NCI-H2196 (cell line): ENCODE measurements at regions not wholly inside any gene's neighbourhood (a gene's known extent, or its start where the extent isn't known, plus 50 kb on each side); places are given as distances from the start of the nearest gene placed in this dataset.

Source experiments
- DNase-seq: peaks from one replicate; lab custom pipeline; 2025; ENCODE audit not compliant: unreplicated experiment; lab: John Stamatoyannopoulos, UW

GRCh38 chr10:76667408-76668370 is 969.9 kb downstream of the KCNMA1 start:
- no peak for DNase-seq

- no peak for DNase-seq
Observed at GRCh38 chr10:76666891-76667290, 970.7 kb downstream of the KCNMA1 start.

DNA sequence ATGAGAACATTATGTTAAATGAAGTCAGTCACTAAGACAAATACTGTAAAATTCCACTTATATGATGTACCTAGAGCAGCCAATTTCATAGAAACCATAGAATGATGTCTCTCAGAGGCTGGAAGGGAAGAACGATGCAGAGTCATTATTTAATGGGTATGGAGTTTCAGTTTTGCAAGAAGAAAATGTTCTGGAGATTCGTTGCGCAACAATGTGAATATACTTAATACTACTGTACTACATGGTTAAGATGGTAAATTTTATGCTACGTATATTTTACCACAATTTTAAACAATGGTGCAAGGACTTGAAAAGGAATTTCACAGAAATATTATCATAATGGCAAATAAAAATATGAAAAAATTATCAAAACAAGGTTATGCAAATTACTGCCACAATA is 972.6 kb downstream of the KCNMA1 start:
- DNase-seq = no peak

DNA sequence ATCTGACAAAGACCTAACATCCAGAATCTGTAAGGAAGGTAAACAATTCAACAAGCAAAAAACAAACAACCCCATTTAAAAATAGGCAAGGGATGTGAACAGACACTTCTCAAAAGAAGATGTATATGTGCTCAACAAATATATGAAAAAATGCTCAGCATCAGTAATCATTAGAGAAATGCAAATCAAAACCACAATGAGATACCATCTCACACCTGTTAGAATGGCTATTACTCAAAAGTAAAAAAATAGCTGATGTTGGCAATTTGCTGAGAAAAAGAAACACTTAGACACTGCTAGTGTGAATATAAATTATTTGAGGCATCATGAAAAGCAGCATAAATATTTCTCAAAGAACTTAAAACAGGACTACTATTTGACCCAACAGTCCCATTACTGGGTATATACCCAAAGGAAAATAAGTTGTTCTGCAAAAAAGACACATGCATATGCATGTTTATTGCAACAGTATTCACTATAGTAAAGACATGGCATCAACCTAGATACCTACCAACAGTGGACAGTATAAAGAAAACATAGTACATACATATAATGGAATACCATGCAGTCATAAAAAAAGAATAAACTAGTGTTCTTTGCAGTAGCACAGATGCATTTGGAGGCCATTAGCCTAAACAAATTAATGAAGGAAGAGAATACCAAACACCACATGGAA is 980.1 kb downstream of the KCNMA1 start:
- no peak for DNase-seq

DNA sequence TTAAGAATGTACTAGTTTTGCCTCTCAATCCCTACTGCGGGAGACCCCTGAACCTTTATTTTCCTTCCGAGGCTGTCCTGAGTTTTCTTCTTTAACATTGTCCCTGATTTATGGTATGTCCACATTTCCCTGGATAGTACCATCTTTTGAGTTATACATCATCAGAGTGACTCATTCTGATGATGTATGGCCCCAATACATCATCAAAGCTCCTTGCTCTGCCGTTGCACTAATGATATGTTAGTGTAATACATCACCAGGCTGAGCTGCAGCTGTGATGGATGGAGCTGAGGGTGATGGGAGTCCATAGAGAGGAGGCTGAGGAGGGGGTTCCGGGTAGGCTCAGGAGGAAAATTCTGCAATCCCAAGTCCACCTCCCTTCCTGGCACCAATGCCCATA is 986.5 kb downstream of the KCNMA1 start:
- no peak for DNase-seq

DNA sequence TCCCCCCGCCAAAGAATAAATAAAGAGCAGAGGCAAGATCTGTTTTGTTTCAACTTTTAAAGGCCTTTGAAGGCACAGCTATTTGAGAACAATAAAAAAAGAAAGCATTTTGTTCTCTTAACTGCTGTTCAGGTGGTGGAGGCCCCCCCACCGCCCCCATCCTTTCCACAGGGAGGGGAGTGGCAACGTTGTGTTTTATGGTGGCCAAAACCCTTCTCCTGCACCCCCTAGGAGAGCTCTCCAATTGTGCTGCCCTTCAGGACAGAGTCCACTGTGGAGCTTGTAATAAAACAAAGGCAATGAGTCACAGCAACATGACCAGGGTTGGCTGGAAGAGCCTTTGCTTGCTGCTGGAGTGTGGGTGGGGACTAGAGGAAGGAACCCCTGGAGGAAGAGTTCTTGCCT is 987.9 kb downstream of the KCNMA1 start:
- no peak for DNase-seq

- DNase-seq = no peak
Observed at GRCh38 chr10:76649254-76649653, 988.4 kb downstream of the KCNMA1 start.

DNA sequence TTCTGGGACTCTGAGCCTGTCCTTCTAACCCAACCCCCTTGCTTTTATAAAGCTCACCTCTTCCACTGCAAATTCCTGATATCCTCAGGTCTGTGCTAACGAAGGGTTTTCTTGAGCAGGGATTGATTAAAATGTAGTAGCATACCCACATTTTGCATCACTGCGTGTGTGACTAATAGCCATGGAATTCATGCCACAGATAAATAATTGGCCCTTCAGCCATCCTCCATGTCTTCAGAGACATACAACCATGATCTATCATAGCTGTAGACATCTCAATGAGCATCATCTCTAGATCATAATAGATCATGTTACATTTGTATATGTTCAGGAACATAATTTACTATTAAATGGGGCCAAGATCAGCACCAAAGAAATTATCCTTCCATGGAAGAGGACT is 990.3 kb downstream of the KCNMA1 start:
- DNase-seq = no peak

- no peak for DNase-seq
Observed at GRCh38 chr10:76645341-76645740, 992.3 kb downstream of the KCNMA1 start.

DNA sequence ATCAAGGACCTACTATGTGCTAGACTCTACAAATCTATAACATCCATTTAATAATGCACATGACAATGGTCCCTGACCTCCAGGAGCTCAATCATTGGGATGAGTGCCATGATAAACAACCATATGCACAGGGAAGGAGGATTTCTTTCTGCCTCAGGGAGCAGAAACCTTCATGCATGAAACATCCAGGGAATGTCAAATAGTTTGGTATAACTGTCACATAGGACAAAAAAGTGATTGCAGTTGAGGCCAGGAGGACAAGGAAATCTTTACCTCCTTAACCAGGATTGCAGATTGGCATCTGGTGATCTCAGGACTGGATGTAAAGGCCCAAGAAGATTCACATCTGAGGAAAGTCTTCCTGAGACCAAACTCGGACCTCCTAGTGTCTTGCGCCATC is 993.1 kb downstream of the KCNMA1 start:
- DNase-seq = no peak

DNA sequence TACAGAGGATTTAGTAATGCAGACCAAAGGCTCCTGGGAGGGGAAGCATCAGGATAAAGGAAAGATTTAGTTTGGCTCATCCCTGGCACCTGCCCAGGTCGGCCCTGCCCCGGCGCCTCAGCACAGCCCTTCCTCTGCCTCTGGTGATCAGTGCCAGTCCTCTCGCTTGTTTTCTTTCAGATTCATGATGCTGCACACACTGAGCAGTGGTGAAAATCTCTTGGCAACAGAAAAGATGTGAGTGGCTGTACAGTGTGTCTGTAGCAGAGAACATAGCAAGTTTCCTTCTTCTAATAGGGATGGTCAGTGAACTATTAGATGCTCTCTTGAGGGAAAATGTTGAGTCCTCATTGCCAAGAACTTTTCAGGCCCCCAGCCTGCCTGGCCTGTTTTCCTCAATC is 994.1 kb downstream of the KCNMA1 start:
- DNase-seq = no peak

- DNase-seq = no peak
Observed at GRCh38 chr10:76642358-76642757, 995.2 kb downstream of the KCNMA1 start.

DNA sequence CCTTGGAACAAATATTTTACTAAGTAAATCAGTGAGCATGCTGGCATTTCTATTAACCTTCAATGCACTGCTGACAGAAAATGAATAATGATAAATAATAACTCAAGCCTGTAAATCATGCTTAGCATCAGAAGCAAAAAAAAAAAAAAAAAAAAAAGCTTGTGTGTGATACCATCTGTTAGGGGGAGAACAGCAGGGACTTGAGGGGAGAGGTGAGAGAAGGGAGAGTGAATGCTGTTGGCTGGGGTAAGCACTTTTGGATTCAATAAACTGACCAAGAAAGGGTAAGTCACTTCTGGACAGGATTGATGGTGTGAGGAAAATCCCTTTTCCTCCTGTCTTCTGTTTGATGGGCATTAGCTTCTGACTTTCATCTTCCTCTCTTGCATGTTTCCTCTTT is 996.4 kb downstream of the KCNMA1 start:
- DNase-seq = no peak

DNA sequence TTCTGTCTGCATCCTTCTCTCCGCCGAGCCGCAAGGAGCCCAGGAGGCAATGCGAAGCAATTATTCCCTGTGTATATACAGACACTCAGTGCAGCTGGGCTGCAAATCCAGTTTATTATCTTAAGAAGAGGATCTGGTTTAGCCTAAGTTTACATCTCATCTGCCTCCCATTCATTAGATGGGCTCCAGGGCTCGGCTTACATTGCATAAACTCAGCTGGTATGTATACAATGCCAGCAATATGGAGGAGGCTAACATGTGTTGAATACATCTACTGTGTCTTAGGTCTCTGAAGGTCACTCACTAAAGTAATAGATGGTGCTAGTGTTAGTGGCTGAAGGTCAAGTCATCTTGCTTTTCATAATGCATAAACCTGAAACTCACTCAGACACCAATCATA is 996.8 kb downstream of the KCNMA1 start:
- no peak for DNase-seq

DNA sequence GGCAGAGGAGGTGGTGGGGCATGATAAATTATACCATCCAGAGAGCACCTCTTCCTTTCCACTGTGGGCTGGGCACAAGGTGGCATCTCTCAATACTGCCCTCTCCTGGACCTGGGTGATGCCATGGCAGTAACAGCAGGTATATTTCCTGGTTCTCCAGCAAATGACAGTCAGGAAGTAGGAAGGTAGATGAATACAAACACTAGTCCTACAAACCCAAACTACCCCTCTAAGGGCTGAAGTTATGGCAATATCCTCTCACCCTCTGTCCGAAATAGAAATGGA is 1004.9 kb downstream of the KCNMA1 start:
- DNase-seq = no peak

DNA sequence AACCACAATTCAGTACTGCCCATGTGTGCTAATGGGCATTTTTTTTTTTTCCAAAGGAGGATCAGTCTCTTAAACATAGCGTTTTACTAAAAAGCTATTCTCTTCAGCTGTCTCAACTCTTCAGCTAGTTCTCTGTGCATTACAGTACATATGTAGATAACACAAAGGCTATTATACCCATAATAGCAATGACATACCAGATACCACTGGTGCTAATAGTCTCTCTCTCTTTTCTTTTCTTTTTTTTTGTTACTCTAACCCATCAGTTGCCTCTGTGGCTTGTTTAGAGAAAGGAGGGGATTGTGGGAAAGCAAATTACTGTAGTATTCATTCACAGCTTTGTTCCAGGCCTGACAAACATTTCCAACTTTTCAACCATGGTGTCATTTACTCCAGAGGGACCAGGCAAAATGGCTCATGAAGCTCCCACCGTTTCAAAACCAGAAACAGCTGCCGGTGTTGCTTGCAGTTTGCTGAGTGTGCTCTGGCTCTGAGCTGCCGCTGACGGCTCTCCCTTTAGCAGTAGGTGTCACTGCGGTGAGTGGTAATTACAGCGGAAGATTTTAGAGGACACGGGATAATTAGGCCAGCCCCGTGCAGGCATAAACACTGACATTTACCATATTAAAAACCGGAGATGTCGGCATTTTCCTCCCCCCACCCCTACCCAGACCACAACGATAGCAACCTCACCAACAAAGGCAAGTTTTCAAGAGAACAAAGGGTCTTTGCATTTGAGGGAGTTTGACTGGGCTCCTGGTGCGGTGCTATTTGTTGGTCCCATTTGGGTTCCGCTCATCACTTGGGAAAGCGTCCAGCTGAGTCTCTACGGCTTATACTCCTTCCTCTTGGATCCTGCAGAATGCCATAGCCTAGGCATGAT is 1005.5 kb downstream of the KCNMA1 start:
- no peak for DNase-seq

GRCh38 chr10:76631036-76631670 is 1006.5 kb downstream of the KCNMA1 start:
- no peak for DNase-seq

- no peak for DNase-seq
Observed at GRCh38 chr10:76628801-76629200, 1008.8 kb downstream of the KCNMA1 start.

- DNase-seq = no peak
Observed at GRCh38 chr10:76626386-76626785, 1011.2 kb downstream of the KCNMA1 start.

DNA sequence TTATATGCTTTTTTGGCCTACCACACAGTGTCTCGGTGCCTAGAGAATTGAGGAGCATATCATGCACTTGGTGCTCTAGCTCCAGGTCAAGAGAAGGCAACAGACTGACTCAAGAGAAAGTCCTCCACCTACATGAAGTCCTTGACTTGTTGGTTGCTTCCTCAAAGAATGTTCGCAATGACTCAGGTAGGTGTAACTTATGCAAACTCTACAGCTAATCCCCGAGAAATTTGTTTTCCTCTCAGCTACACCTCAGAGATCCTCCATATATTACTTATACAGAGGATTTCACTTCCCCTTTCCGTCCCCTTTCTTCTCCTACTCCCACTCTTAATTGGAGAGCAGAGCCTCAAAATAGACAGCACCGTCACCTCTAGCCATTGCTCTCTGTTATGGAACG is 1013.1 kb downstream of the KCNMA1 start:
- DNase-seq = no peak
